ENCODE measurements at regions not wholly inside any gene's neighbourhood (a gene's known extent, or its start where the extent isn't known, plus 50 kb on each side); places are given as distances from the start of the nearest gene placed in this dataset.

GRCh38 chr10:128220021-128220420, 93.8 kb upstream of the MKI67 start:
- H3K27ac ChIP-seq (ENCODE audit: low read length): no peak overlapping the region
- no peak overlapping the region for H3K4me3 ChIP-seq (ENCODE audit: low read length)
- no peaks in the 10 kb centered on the region for H3K79me2 ChIP-seq (replicated peaks; ENCODE audit: insufficient read depth, low read length)
- no peaks in the 10 kb centered on the region for H4K20me1 ChIP-seq (ENCODE audit: insufficient read depth)
- no peaks in the 10 kb centered on the region for H3K9me3 ChIP-seq (ENCODE audit: low read length)
- no peak overlapping the region for H3K9ac ChIP-seq (ENCODE audit: low read length)
- H3K9me2 ChIP-seq (ENCODE audit: insufficient read depth, low read length): no peaks in the 10 kb centered on the region
- H3K27me3 ChIP-seq (ENCODE audit: insufficient read depth, low read depth, low read length): no peaks in the 10 kb centered on the region
- H3K36me3 ChIP-seq (ENCODE audit: insufficient read depth, low read length): no peaks in the 10 kb centered on the region
- no peak overlapping the region for H3K4me2 ChIP-seq (ENCODE audit: low read length)
- TF ChIP-seq CTCF (IDR thresholded peaks at IDR 0.05; ENCODE audit: poor library complexity, severe bottlenecking) (no peak), MXI1 (conservative IDR thresholded peaks at IDR 0.05; ENCODE audit: poor library complexity, severe bottlenecking) (no peak), REST (IDR thresholded peaks at IDR 0.05; ENCODE audit: borderline replicate concordance) (no peak)
- no peaks in the 10 kb centered on the region for H3F3A ChIP-seq (ENCODE audit: insufficient read depth, low read length, poor library complexity, severe bottlenecking)
- no peak overlapping the region for H2AFZ ChIP-seq (ENCODE audit: low read depth, low read length)

GRCh38 chr10:128221117-128221516, 94.9 kb upstream of the MKI67 start:
- H3K79me2 ChIP-seq (replicated peaks; ENCODE audit: insufficient read depth, low read length): no peaks in the 10 kb centered on the region
- no peaks in the 10 kb centered on the region for H3K36me3 ChIP-seq (ENCODE audit: insufficient read depth, low read length)
- no peak overlapping the region for H3K4me3 ChIP-seq (ENCODE audit: low read length)
- H2AFZ ChIP-seq (ENCODE audit: low read depth, low read length): no peak overlapping the region
- no peak overlapping the region for H3K4me2 ChIP-seq (ENCODE audit: low read length)
- no peaks in the 10 kb centered on the region for H3F3A ChIP-seq (ENCODE audit: insufficient read depth, low read length, poor library complexity, severe bottlenecking)
- H3K9me3 ChIP-seq (ENCODE audit: low read length): no peaks in the 10 kb centered on the region
- no peak overlapping the region for H3K9ac ChIP-seq (ENCODE audit: low read length)
- TF ChIP-seq EZH2 (IDR thresholded peaks at IDR 0.05; ENCODE audit: borderline replicate concordance, insufficient read depth, low read length, poor library complexity, severe bottlenecking) (no peak), POLR2AphosphoS5 (IDR thresholded peaks at IDR 0.05) (no peak), SMC3 (conservative IDR thresholded peaks at IDR 0.05; ENCODE audit: poor library complexity) (no peak), EP300 (conservative IDR thresholded peaks at IDR 0.05; ENCODE audit: poor library complexity, severe bottlenecking) (no peak), CTCF (IDR thresholded peaks at IDR 0.05; ENCODE audit: poor library complexity, severe bottlenecking) (no peak), TAF1 (IDR thresholded peaks at IDR 0.05; ENCODE audit: low read depth) (no peak)
- H3K27me3 ChIP-seq (ENCODE audit: insufficient read depth, low read depth, low read length): no peaks in the 10 kb centered on the region
- H4K20me1 ChIP-seq (ENCODE audit: insufficient read depth): no peaks in the 10 kb centered on the region
- no peak overlapping the region for H3K27ac ChIP-seq (ENCODE audit: low read length)
- no peaks in the 10 kb centered on the region for H3K9me2 ChIP-seq (ENCODE audit: insufficient read depth, low read length)
